Keratinocyte (primary cell): ENCODE measurements at regions not wholly inside any gene's neighbourhood (a gene's known extent, or its start where the extent isn't known, plus 50 kb on each side); places are given as distances from the start of the nearest gene placed in this dataset.

Experiments
- DNase-seq: peaks from one replicate; pipeline ENCODE4 v3.0.0-alpha.2; 2011; ENCODE audit warnings: low read depth, missing footprints, low spot score
- FAIRE-seq: peaks from 2 replicates; lab custom pipeline; 2011; peaks lifted over from hg19 to GRCh38; lab: Jason Lieb, UNC
- H2AFZ ChIP-seq: 2 replicates; pipeline ENCODE4 v1.6.0; 2012; ENCODE audit warnings: low read length, control low read depth, inconsistent platforms; ENCODE audit not compliant: control insufficient read depth
- H3K27ac ChIP-seq: 2 replicates; pipeline ENCODE4 v1.5.1; 2011; ENCODE audit warnings: low read length; ENCODE audit not compliant: control insufficient read depth, insufficient read depth
- H3K27me3 ChIP-seq: 3 replicates; pipeline ENCODE4 v1.6.0; 2011; ENCODE audit warnings: low read length; ENCODE audit not compliant: control insufficient read depth, insufficient read depth; ENCODE audit errors: extremely low read depth
- H3K36me3 ChIP-seq, 2 experiments: 2 replicates in 1 of 2; 3 replicates in 1 of 2; pipeline ENCODE4 v1.5.1; 2011; ENCODE audit warnings: low read length in 2 of 2, mild to moderate bottlenecking in 1 of 2; ENCODE audit not compliant: control insufficient read depth in 2 of 2, insufficient read depth in 2 of 2; ENCODE audit errors: extremely low read depth in 1 of 2
- H3K4me1 ChIP-seq: 3 replicates; pipeline ENCODE4 v1.5.1; 2011; ENCODE audit warnings: low read length; ENCODE audit not compliant: control insufficient read depth, insufficient read depth; ENCODE audit errors: extremely low read depth
- H3K4me2 ChIP-seq: 3 replicates; pipeline ENCODE4 v1.6.0; 2011; ENCODE audit warnings: low read depth, low read length; ENCODE audit not compliant: control insufficient read depth, insufficient read depth; ENCODE audit errors: extremely low read depth
- H3K4me3 ChIP-seq, 3 experiments: fragments of 200-600 bp in 1 of 3; sonication (generic) in 1 of 3; 2 replicates in 2 of 3; 3 replicates in 1 of 3; pipeline ENCODE4 v1.5.1; 2011 to 2016; ENCODE audit warnings: low read length in 3 of 3, mild to moderate bottlenecking in 3 of 3, control low read depth in 2 of 3, inconsistent platforms in 1 of 3, low read depth in 1 of 3, mixed read lengths in 1 of 3, mixed run types in 1 of 3, moderate library complexity in 1 of 3; ENCODE audit not compliant: control insufficient read depth in 2 of 3, insufficient read depth in 2 of 3; ENCODE audit errors: extremely low read depth in 1 of 3
- H3K79me2 ChIP-seq: 2 replicates; pipeline ENCODE4 v1.6.0; 2012; ENCODE audit warnings: low read length; ENCODE audit not compliant: control insufficient read depth, insufficient read depth
- H3K9ac ChIP-seq: 3 replicates; pipeline ENCODE4 v1.6.0; 2011; ENCODE audit warnings: low read length; ENCODE audit not compliant: control insufficient read depth, insufficient read depth; ENCODE audit errors: extremely low read depth
- H3K9me1 ChIP-seq: 3 replicates; pipeline ENCODE4 v1.6.0; 2011; ENCODE audit warnings: low read length; ENCODE audit not compliant: control insufficient read depth, insufficient read depth; ENCODE audit errors: extremely low read depth
- H3K9me3 ChIP-seq: 2 replicates; pipeline ENCODE4 v1.5.1; 2012; ENCODE audit warnings: low read depth, low read length; ENCODE audit not compliant: control insufficient read depth
- H4K20me1 ChIP-seq: 3 replicates; pipeline ENCODE4 v1.6.0; 2011; ENCODE audit warnings: low read length; ENCODE audit not compliant: control insufficient read depth, insufficient read depth; ENCODE audit errors: extremely low read depth
- CTCF ChIP-seq, 3 experiments: IDR thresholded peaks in 1 of 3; conservative IDR thresholded peaks in 1 of 3; optimal IDR thresholded peaks in 1 of 3; 2 replicates in 2 of 3; 3 replicates in 1 of 3; pipeline versions ENCODE3 to v1.5.1; 2011; ENCODE audit warnings: low read length in 3 of 3, mild to moderate bottlenecking in 3 of 3, moderate library complexity in 2 of 3, control low read depth in 1 of 3, inconsistent platforms in 1 of 3; ENCODE audit not compliant: insufficient read depth in 2 of 3; ENCODE audit errors: extremely low read depth in 1 of 3
- EZH2 ChIP-seq: IDR thresholded peaks from one replicate; pipeline ENCODE4 v1.6.1; 2012; ENCODE audit warnings: inconsistent platforms, mild to moderate bottlenecking, low read length, moderate library complexity
- dilution Hi-C: fragments of 300-500 bp; cut with MboI; formaldehyde crosslinking; loops from one replicate; pipeline ENCODE4 v1.7.0; 2020; ENCODE audit warnings: low sequenced_read_pairs; ENCODE audit not compliant: extremely low pct_ligation_motif_present

DNA sequence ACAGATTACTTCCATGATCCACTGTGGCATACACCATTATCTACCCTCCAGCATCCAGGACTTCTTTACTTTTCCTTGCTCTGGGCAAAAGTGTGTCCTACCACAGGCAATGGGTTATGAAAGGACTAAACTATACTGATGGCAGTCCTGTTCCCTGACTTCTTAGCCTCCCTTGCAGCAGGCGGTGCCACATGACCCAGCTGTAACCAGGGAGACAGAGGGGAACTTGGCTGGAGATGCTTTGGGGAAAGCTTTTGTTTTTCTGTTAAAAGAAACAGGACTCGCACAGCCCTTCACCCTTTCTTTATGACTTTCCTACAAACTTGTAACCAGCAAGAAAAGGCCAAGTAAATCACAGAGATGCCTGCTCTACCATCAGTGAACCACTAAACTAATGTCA is 394.4 kb downstream of the PCNX1 start:
- H3K9ac ChIP-seq: no peak overlapping the region
- H2AFZ ChIP-seq: no peak overlapping the region
- dilution Hi-C loops: no loop called here
- H3K27me3 ChIP-seq: no peaks in the 10 kb centered on the region
- no peak for DNase-seq
- no peak for TF ChIP-seq EZH2
- TF ChIP-seq CTCF (optimal IDR thresholded peaks at IDR 0.05 in 1 of 3, IDR thresholded peaks at IDR 0.05 in 1 of 3, conservative IDR thresholded peaks at IDR 0.05 in 1 of 3; ENCODE audit: extremely low read depth in 1 of 3, insufficient read depth in 2 of 3, low read length in 3 of 3): no peak
- no peaks in the 10 kb centered on the region for H4K20me1 ChIP-seq
- no peak for FAIRE-seq
- H3K4me2 ChIP-seq: no peak overlapping the region
- H3K36me3 ChIP-seq: no peaks in the 10 kb centered on the region
- H3K9me1 ChIP-seq: no peaks in the 10 kb centered on the region
- H3K9me3 ChIP-seq: no peaks in the 10 kb centered on the region
- H3K4me1 ChIP-seq: no peaks in the 10 kb centered on the region
- no peak overlapping the region for H3K27ac ChIP-seq
- H3K4me3 ChIP-seq: no peak overlapping the region
- H3K79me2 ChIP-seq: no peaks in the 10 kb centered on the region

DNA sequence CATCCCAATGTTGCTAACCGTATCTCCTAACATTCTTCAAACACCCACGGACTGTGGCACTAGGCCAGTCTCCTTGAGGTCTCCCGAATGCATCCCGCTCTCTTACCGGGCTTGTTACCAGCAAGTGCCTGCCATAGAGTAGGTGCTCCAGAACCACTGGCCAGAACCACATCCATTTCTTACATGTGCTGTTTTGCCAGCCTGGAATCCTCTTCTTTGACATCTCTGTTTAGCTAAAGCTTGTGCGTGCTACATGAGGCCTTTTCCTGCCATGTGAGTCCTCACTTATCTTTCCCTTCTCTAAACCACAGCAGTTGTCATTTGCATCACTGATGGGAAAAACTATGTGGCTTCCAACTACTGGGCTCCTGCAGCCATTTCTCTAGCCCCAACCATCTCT is 397.4 kb downstream of the PCNX1 start:
- no peak for DNase-seq

More for the DNA sequence above, 397.4 kb downstream of the PCNX1 start:
- no peak overlapping the region for H3K27ac ChIP-seq
- no peak overlapping the region for H3K9ac ChIP-seq
- no peaks in the 10 kb centered on the region for H4K20me1 ChIP-seq
- no peak overlapping the region for H3K4me3 ChIP-seq
- no peaks in the 10 kb centered on the region for H3K79me2 ChIP-seq
- no peak overlapping the region for H2AFZ ChIP-seq
- TF ChIP-seq CTCF (optimal IDR thresholded peaks at IDR 0.05 in 1 of 3, IDR thresholded peaks at IDR 0.05 in 1 of 3, conservative IDR thresholded peaks at IDR 0.05 in 1 of 3; ENCODE audit: extremely low read depth in 1 of 3, insufficient read depth in 2 of 3, low read length in 3 of 3) (no peak), EZH2 (no peak)
- H3K4me1 ChIP-seq: no peaks in the 10 kb centered on the region
- FAIRE-seq: no peak
- dilution Hi-C loops: no loop called here
- no peaks in the 10 kb centered on the region for H3K9me3 ChIP-seq
- no peak overlapping the region for H3K4me2 ChIP-seq
- H3K36me3 ChIP-seq: no peaks in the 10 kb centered on the region
- H3K27me3 ChIP-seq: no peaks in the 10 kb centered on the region
- H3K9me1 ChIP-seq: no peaks in the 10 kb centered on the region
